Ishikawa (cell line): ENCODE measurements at regions not wholly inside any gene's neighbourhood (a gene's known extent, or its start where the extent isn't known, plus 50 kb on each side); places are given as distances from the start of the nearest gene placed in this dataset.

Source experiments
- CEBPB ChIP-seq: IDR thresholded peaks from 2 replicates; pipeline ENCODE4 v1.6.1; 2012
- CREB1 ChIP-seq: IDR thresholded peaks from 2 replicates; pipeline ENCODE4 v1.6.1; 2012; ENCODE audit warnings: low read depth
- EGR1 ChIP-seq: IDR thresholded peaks from 2 replicates; pipeline ENCODE4 v1.6.1; 2012
- EP300 ChIP-seq: IDR thresholded peaks from 2 replicates; pipeline ENCODE4 v1.6.1; 2012; ENCODE audit warnings: borderline replicate concordance
- FOXM1 ChIP-seq: IDR thresholded peaks from 2 replicates; pipeline ENCODE4 v1.6.1; 2012; ENCODE audit warnings: low read depth, borderline replicate concordance
- NFIC ChIP-seq: IDR thresholded peaks from 2 replicates; pipeline ENCODE4 v1.6.1; 2012
- RAD21 ChIP-seq: IDR thresholded peaks from 2 replicates; pipeline ENCODE4 v1.6.1; 2012; ENCODE audit warnings: low read depth
- TAF1 ChIP-seq: IDR thresholded peaks from 2 replicates; pipeline ENCODE4 v1.6.1; 2012; ENCODE audit warnings: low read depth, mild to moderate bottlenecking
- TCF12 ChIP-seq: IDR thresholded peaks from 2 replicates; pipeline ENCODE4 v1.6.1; 2012; ENCODE audit warnings: low read depth
- TEAD4 ChIP-seq: IDR thresholded peaks from 2 replicates; pipeline ENCODE4 v1.6.1; 2012
- USF1 ChIP-seq: IDR thresholded peaks from 2 replicates; pipeline ENCODE4 v1.6.1; 2012
- YY1 ChIP-seq: IDR thresholded peaks from 2 replicates; pipeline ENCODE4 v1.6.1; 2012; ENCODE audit warnings: low read depth
- ZBTB7A ChIP-seq: IDR thresholded peaks from 2 replicates; pipeline ENCODE4 v1.6.1; 2012; ENCODE audit warnings: low read depth
- TF ChIP-seq, protein P1 (sequence below): IDR thresholded peaks from 2 replicates; pipeline ENCODE4 v1.6.1; 2012
- TF ChIP-seq, protein P2 (sequence below): IDR thresholded peaks from 2 replicates; pipeline ENCODE4 v1.6.1; 2012; ENCODE audit warnings: low read depth, mild to moderate bottlenecking

- TF ChIP-seq CEBPB (no peak), TCF12 (no peak), ZBTB7A (no peak), TEAD4 (no peak), EGR1 (no peak), USF1 (no peak), YY1 (no peak), NFIC (no peak), RAD21 (no peak), CREB1 (no peak), FOXM1 (no peak), EP300 (no peak), TAF1 (no peak)
- TF ChIP-seq, protein P1, sequence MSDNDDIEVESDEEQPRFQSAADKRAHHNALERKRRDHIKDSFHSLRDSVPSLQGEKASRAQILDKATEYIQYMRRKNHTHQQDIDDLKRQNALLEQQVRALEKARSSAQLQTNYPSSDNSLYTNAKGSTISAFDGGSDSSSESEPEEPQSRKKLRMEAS: no peak
- TF ChIP-seq, protein P2, sequence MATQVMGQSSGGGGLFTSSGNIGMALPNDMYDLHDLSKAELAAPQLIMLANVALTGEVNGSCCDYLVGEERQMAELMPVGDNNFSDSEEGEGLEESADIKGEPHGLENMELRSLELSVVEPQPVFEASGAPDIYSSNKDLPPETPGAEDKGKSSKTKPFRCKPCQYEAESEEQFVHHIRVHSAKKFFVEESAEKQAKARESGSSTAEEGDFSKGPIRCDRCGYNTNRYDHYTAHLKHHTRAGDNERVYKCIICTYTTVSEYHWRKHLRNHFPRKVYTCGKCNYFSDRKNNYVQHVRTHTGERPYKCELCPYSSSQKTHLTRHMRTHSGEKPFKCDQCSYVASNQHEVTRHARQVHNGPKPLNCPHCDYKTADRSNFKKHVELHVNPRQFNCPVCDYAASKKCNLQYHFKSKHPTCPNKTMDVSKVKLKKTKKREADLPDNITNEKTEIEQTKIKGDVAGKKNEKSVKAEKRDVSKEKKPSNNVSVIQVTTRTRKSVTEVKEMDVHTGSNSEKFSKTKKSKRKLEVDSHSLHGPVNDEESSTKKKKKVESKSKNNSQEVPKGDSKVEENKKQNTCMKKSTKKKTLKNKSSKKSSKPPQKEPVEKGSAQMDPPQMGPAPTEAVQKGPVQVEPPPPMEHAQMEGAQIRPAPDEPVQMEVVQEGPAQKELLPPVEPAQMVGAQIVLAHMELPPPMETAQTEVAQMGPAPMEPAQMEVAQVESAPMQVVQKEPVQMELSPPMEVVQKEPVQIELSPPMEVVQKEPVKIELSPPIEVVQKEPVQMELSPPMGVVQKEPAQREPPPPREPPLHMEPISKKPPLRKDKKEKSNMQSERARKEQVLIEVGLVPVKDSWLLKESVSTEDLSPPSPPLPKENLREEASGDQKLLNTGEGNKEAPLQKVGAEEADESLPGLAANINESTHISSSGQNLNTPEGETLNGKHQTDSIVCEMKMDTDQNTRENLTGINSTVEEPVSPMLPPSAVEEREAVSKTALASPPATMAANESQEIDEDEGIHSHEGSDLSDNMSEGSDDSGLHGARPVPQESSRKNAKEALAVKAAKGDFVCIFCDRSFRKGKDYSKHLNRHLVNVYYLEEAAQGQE: no peak
These were observed 285.9 kb downstream of the ALDH8A1 start for GRCh38 chr6:134663800-134664535.

DNA sequence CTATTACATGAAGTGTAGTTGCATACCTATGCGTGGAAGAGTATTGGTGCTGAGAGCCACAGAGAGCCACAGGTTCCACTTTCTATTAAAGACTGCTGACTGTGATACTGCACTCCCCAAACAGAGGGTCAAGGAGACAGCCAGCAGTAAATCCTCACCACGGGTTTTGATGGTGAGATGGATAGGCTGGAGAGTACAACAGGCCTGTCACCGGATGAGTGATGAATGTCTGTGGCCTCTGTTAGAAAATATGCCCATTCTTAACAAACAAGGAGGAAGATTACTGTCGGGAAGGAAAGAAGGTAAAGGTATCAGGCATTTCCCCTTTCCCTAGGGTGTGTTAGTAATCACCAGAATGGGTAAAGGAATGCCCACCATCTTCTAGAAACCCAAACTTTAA is 286.5 kb downstream of the ALDH8A1 start:
- TF ChIP-seq RAD21 (no peak), NFIC (no peak), FOXM1 (no peak), ZBTB7A (no peak), TEAD4 (no peak), EGR1 (no peak), YY1 (no peak), CREB1 (no peak), CEBPB (no peak), USF1 (no peak), TCF12 (no peak)
- TF ChIP-seq, protein P1: no peak
- TF ChIP-seq, protein P2: no peak

DNA sequence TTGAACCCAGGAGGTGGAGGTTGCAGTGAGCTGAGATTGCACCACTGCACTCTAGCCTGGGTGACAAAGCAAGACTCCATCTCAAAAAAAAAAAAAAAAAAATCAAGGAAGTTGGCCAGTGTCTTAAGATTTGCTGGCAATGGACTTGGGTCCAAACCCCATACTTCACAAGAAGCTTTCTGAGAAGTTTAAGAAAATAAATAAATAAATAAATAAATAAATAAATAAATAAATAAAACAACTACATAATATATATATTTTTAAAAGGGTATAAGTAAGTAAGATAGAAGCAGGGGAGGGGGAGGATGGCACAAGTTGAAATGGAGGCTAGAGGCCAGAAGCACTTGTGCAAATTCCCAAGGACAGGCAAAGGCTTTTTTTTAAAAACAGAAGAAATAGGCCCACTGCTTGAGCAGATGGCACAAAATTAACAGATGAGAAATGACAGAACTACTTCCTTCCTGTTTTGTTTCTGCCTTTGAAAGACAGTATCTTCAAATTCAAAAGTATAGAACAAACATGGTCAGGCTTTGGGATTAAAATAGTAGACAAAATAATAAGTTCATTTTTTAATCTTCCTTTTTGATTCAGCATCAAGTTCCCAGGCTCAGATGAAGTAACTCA is 287.7 kb downstream of the ALDH8A1 start:
- TF ChIP-seq, protein P1: no peak

- no peak for TF ChIP-seq NFIC
These were observed 291.3 kb downstream of the ALDH8A1 start for GRCh38 chr6:134658596-134658995.

DNA sequence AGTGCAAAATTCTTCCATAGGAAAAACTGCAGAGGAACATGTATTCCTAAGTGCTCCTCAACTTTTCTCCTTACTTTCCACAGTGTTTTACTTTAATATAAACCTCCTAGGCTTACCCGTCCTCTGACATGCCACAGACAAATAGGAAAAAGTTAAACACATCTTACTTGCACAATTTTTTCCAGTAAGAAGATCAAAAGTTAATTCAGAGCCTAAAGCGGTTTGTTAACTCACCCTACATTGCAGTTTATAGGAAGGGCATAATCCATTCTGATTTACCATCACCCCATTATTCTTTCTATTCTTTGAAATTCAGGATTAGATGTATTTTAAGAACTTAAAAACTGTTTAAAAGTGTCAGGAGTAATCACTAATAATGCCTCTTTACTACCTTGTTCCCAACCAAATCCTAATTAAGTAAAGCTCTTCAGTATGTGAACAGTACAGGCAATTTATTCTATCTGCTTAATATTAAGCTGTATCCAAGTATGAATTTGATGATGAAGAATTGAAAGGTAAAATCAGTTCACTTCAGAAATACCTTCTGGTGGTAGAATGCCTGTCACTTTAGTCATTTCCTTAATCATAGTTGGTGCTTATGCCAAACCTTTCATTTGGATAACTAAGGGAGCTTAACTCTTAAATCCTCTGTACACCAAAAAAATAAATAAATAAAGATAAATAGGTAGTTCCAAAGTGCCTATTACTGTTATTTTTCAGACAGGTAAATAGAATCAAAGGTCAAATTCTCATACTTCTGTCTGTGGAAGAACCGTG is 292.0 kb downstream of the ALDH8A1 start:
- TF ChIP-seq FOXM1: no peak
- TF ChIP-seq ZBTB7A: no peak
- TF ChIP-seq EP300: no peak
- TF ChIP-seq TAF1: no peak
- TF ChIP-seq RAD21: no peak
- TF ChIP-seq, protein P2: no peak
- TF ChIP-seq EGR1: no peak
- TF ChIP-seq NFIC: no peak
- no peak for TF ChIP-seq USF1
- TF ChIP-seq TCF12: no peak
- TF ChIP-seq CREB1: no peak
- TF ChIP-seq CEBPB: no peak
- no peak for TF ChIP-seq YY1
- no peak for TF ChIP-seq TEAD4
- TF ChIP-seq, protein P1: no peak
